Choroid plexus epithelial cell (primary cell): ENCODE measurements at regions not wholly inside any gene's neighbourhood (a gene's known extent, or its start where the extent isn't known, plus 50 kb on each side); places are given as distances from the start of the nearest gene placed in this dataset.

Source experiments
- DNase-seq: peaks from one replicate; pipeline ENCODE4 v3.0.0-alpha.2; 2010; ENCODE audit warnings: low read depth
- H3K4me3 ChIP-seq: 2 replicates; pipeline ENCODE4 v1.5.1; 2011; ENCODE audit warnings: low read depth, mild to moderate bottlenecking, control low read depth, low read length, moderate library complexity
- CTCF ChIP-seq: conservative IDR thresholded peaks from 2 replicates; pipeline ENCODE4 v1.5.1; 2011; ENCODE audit warnings: low read depth, mild to moderate bottlenecking, control low read depth, inconsistent platforms, low read length, moderate library complexity

GRCh38 chr6:106895703-106896040 lies 78.9 kb downstream of the CD24 start:
- DNase-seq, result no peak
- no peak overlapping the region for H3K4me3 ChIP-seq

GRCh38 chr6:106894978-106895702 lies 79.4 kb downstream of the CD24 start:
- peak; percentile 4 for DNase-seq
- H3K4me3 ChIP-seq, result no peak overlapping the region
- no peak for TF ChIP-seq CTCF

More at GRCh38 chr6:106895703-106896040, 78.9 kb downstream of the CD24 start:
- TF ChIP-seq CTCF, result no peak

GRCh38 chr6:106892186-106892585 lies 82.3 kb downstream of the CD24 start:
- H3K4me3 ChIP-seq, result no peak overlapping the region
- TF ChIP-seq CTCF, result no peak
- no peak for DNase-seq

- TF ChIP-seq CTCF, result no peak
- no peak overlapping the region for H3K4me3 ChIP-seq
- DNase-seq, result no peak
Observed at GRCh38 chr6:106890447-106890846, 84.1 kb downstream of the CD24 start.

GRCh38 chr6:106889692-106890091 lies 84.8 kb downstream of the CD24 start:
- TF ChIP-seq CTCF, result no peak
- H3K4me3 ChIP-seq, result no peak overlapping the region
- no peak for DNase-seq

GRCh38 chr6:106886922-106887797 lies 87.4 kb downstream of the CD24 start:
- no peak for TF ChIP-seq CTCF
- no peak for DNase-seq
- H3K4me3 ChIP-seq, result no peak overlapping the region
